Keratinocyte (primary cell): ENCODE measurements at regions not wholly inside any gene's neighbourhood (a gene's known extent, or its start where the extent isn't known, plus 50 kb on each side); places are given as distances from the start of the nearest gene placed in this dataset.

Source experiments
- DNase-seq: peaks from one replicate; pipeline ENCODE4 v3.0.0-alpha.2; 2011; ENCODE audit warnings: low read depth, missing footprints, low spot score
- FAIRE-seq: peaks from 2 replicates; lab custom pipeline; 2011; peaks lifted over from hg19 to GRCh38; lab: Jason Lieb, UNC
- H2AFZ ChIP-seq: 2 replicates; pipeline ENCODE4 v1.6.0; 2012; ENCODE audit warnings: low read length, control low read depth, inconsistent platforms; ENCODE audit not compliant: control insufficient read depth
- H3K27ac ChIP-seq: 2 replicates; pipeline ENCODE4 v1.5.1; 2011; ENCODE audit warnings: low read length; ENCODE audit not compliant: control insufficient read depth, insufficient read depth
- H3K27me3 ChIP-seq: 3 replicates; pipeline ENCODE4 v1.6.0; 2011; ENCODE audit warnings: low read length; ENCODE audit not compliant: control insufficient read depth, insufficient read depth; ENCODE audit errors: extremely low read depth
- H3K36me3 ChIP-seq, 2 experiments: 2 replicates in 1 of 2; 3 replicates in 1 of 2; pipeline ENCODE4 v1.5.1; 2011; ENCODE audit warnings: low read length in 2 of 2, mild to moderate bottlenecking in 1 of 2; ENCODE audit not compliant: control insufficient read depth in 2 of 2, insufficient read depth in 2 of 2; ENCODE audit errors: extremely low read depth in 1 of 2
- H3K4me1 ChIP-seq: 3 replicates; pipeline ENCODE4 v1.5.1; 2011; ENCODE audit warnings: low read length; ENCODE audit not compliant: control insufficient read depth, insufficient read depth; ENCODE audit errors: extremely low read depth
- H3K4me2 ChIP-seq: 3 replicates; pipeline ENCODE4 v1.6.0; 2011; ENCODE audit warnings: low read depth, low read length; ENCODE audit not compliant: control insufficient read depth, insufficient read depth; ENCODE audit errors: extremely low read depth
- H3K4me3 ChIP-seq, 3 experiments: fragments of 200-600 bp in 1 of 3; sonication (generic) in 1 of 3; 2 replicates in 2 of 3; 3 replicates in 1 of 3; pipeline ENCODE4 v1.5.1; 2011 to 2016; ENCODE audit warnings: low read length in 3 of 3, mild to moderate bottlenecking in 3 of 3, control low read depth in 2 of 3, inconsistent platforms in 1 of 3, low read depth in 1 of 3, mixed read lengths in 1 of 3, mixed run types in 1 of 3, moderate library complexity in 1 of 3; ENCODE audit not compliant: control insufficient read depth in 2 of 3, insufficient read depth in 2 of 3; ENCODE audit errors: extremely low read depth in 1 of 3
- H3K79me2 ChIP-seq: 2 replicates; pipeline ENCODE4 v1.6.0; 2012; ENCODE audit warnings: low read length; ENCODE audit not compliant: control insufficient read depth, insufficient read depth
- H3K9ac ChIP-seq: 3 replicates; pipeline ENCODE4 v1.6.0; 2011; ENCODE audit warnings: low read length; ENCODE audit not compliant: control insufficient read depth, insufficient read depth; ENCODE audit errors: extremely low read depth
- H3K9me1 ChIP-seq: 3 replicates; pipeline ENCODE4 v1.6.0; 2011; ENCODE audit warnings: low read length; ENCODE audit not compliant: control insufficient read depth, insufficient read depth; ENCODE audit errors: extremely low read depth
- H3K9me3 ChIP-seq: 2 replicates; pipeline ENCODE4 v1.5.1; 2012; ENCODE audit warnings: low read depth, low read length; ENCODE audit not compliant: control insufficient read depth
- H4K20me1 ChIP-seq: 3 replicates; pipeline ENCODE4 v1.6.0; 2011; ENCODE audit warnings: low read length; ENCODE audit not compliant: control insufficient read depth, insufficient read depth; ENCODE audit errors: extremely low read depth
- EZH2 ChIP-seq: IDR thresholded peaks from one replicate; pipeline ENCODE4 v1.6.1; 2012; ENCODE audit warnings: inconsistent platforms, mild to moderate bottlenecking, low read length, moderate library complexity
- dilution Hi-C: fragments of 300-500 bp; cut with MboI; formaldehyde crosslinking; loops from one replicate; pipeline ENCODE4 v1.7.0; 2020; ENCODE audit warnings: low sequenced_read_pairs; ENCODE audit not compliant: extremely low pct_ligation_motif_present
- TF ChIP-seq, protein P1 (sequence below), 3 experiments: IDR thresholded peaks in 1 of 3; conservative IDR thresholded peaks in 1 of 3; optimal IDR thresholded peaks in 1 of 3; 2 replicates in 2 of 3; 3 replicates in 1 of 3; pipeline versions ENCODE3 to v1.5.1; 2011; ENCODE audit warnings: low read length in 3 of 3, mild to moderate bottlenecking in 3 of 3, moderate library complexity in 2 of 3, control low read depth in 1 of 3, inconsistent platforms in 1 of 3; ENCODE audit not compliant: insufficient read depth in 2 of 3; ENCODE audit errors: extremely low read depth in 1 of 3

DNA sequence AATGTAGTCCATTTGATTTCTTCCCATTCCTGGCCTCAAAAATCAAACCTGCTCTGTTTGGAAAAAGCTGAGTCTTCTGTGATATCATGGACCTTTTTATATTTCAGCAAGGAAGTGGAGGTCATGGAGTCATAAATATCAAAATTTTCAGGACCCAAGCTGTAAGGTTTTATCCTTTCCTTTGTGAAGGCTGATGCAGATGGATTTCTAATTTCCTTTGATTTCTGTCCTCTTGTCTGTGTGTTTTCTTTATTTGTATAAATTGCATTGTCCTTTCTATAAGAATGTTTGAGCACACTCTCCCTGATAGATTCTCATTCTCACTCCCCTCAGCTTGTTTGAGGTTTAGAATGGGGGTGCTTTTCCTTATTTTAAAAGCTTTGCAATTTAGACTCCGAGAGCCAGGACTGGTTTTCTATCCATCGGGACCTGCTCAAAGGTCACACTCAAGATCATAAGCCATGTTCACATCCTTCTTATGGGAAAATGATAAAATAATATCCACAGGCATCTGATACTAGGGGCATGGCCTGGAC is 127.4 kb upstream of the TMEM161B start:
- Histone ChIP-seq H3K79me2 (no peaks in the 10 kb centered on the region), H3K27me3 (no peaks in the 10 kb centered on the region), H4K20me1 (no peaks in the 10 kb centered on the region), H3K27ac (no peak overlapping the region), H3K4me2 (no peak overlapping the region), H2AFZ (no peak overlapping the region), H3K9ac (no peak overlapping the region), H3K9me1 (no peaks in the 10 kb centered on the region), H3K4me1 (no peaks in the 10 kb centered on the region), H3K4me3 (no peak overlapping the region), H3K9me3 (no peaks in the 10 kb centered on the region), H3K36me3 (no peaks in the 10 kb centered on the region)
- dilution Hi-C loops, result no loop called here
- no peak for DNase-seq
- FAIRE-seq, result no peak
- TF ChIP-seq, protein P1, sequence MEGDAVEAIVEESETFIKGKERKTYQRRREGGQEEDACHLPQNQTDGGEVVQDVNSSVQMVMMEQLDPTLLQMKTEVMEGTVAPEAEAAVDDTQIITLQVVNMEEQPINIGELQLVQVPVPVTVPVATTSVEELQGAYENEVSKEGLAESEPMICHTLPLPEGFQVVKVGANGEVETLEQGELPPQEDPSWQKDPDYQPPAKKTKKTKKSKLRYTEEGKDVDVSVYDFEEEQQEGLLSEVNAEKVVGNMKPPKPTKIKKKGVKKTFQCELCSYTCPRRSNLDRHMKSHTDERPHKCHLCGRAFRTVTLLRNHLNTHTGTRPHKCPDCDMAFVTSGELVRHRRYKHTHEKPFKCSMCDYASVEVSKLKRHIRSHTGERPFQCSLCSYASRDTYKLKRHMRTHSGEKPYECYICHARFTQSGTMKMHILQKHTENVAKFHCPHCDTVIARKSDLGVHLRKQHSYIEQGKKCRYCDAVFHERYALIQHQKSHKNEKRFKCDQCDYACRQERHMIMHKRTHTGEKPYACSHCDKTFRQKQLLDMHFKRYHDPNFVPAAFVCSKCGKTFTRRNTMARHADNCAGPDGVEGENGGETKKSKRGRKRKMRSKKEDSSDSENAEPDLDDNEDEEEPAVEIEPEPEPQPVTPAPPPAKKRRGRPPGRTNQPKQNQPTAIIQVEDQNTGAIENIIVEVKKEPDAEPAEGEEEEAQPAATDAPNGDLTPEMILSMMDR (optimal IDR thresholded peaks at IDR 0.05 in 1 of 3, IDR thresholded peaks at IDR 0.05 in 1 of 3, conservative IDR thresholded peaks at IDR 0.05 in 1 of 3; ENCODE audit: extremely low read depth in 1 of 3, insufficient read depth in 2 of 3, low read length in 3 of 3), result no peak
- no peak for TF ChIP-seq EZH2

DNA sequence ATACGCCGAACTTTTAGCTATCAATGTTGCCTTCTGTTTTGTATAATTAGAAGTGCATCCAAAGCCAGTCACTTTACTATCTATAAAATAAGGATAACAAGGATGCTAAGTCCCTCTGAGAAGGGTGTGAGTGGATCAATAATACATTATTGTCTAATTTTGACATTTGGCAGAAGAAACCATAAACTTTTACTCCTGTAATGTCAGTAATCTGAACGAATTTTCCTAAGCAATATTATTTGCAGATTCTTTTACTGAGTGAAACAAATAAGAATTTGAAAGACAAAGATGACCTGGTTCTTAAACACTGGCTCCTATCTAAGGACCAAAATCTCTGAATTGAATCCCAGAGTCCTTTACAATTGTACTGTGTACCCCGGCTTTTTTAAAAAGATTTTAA is 126.6 kb upstream of the TMEM161B start:
- no peak overlapping the region for H2AFZ ChIP-seq
- H4K20me1 ChIP-seq, result no peaks in the 10 kb centered on the region
- no peak overlapping the region for H3K4me3 ChIP-seq
- H3K9ac ChIP-seq, result no peak overlapping the region
- no peaks in the 10 kb centered on the region for H3K9me3 ChIP-seq
- H3K27me3 ChIP-seq, result no peaks in the 10 kb centered on the region
- TF ChIP-seq, protein P1 (optimal IDR thresholded peaks at IDR 0.05 in 1 of 3, IDR thresholded peaks at IDR 0.05 in 1 of 3, conservative IDR thresholded peaks at IDR 0.05 in 1 of 3; ENCODE audit: extremely low read depth in 1 of 3, insufficient read depth in 2 of 3, low read length in 3 of 3), result no peak
- no peak for TF ChIP-seq EZH2
- H3K36me3 ChIP-seq, result no peaks in the 10 kb centered on the region
- no peaks in the 10 kb centered on the region for H3K9me1 ChIP-seq
- H3K4me2 ChIP-seq, result no peak overlapping the region
- FAIRE-seq (no peak), DNase-seq (no peak)
- H3K27ac ChIP-seq, result no peak overlapping the region
- H3K79me2 ChIP-seq, result no peaks in the 10 kb centered on the region
- no peaks in the 10 kb centered on the region for H3K4me1 ChIP-seq
- dilution Hi-C loops, result no loop called here
